ENCODE measurements at regions not wholly inside any gene's neighbourhood (a gene's known extent, or its start where the extent isn't known, plus 50 kb on each side); places are given as distances from the start of the nearest gene placed in this dataset.

- DNase-seq (ENCODE audit: low read depth) = no peak
Observed at GRCh38 chr18:78364388-78364960, 615.1 kb upstream of the SALL3 start.

- DNase-seq (ENCODE audit: low read depth) = no peak
Observed at GRCh38 chr18:78367996-78368395, 611.6 kb upstream of the SALL3 start.

- DNase-seq (ENCODE audit: low read depth) = no peak
Observed at GRCh38 chr18:78368726-78369125, 610.9 kb upstream of the SALL3 start.

DNA sequence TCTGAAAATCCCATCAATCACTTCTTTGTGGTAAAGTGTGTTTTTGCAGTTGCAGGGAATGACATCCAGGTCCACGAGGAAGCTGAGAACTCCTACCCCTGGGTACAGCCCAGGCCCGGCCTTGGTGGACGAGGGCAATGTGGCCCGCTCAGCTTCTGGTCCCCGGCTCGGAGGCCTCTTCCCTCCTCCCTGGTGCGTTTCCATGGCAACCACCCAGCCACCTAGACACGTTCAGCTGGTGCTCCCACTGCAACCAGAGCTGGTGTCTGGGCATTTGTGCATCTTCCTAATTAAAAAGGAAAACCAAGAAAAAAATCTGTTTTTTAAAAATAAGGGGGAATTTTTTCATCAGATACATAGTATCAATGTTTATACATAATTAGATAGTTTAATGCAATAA lies 603.6 kb upstream of the SALL3 start:
- DNase-seq (ENCODE audit: low read depth) = no peak

DNA sequence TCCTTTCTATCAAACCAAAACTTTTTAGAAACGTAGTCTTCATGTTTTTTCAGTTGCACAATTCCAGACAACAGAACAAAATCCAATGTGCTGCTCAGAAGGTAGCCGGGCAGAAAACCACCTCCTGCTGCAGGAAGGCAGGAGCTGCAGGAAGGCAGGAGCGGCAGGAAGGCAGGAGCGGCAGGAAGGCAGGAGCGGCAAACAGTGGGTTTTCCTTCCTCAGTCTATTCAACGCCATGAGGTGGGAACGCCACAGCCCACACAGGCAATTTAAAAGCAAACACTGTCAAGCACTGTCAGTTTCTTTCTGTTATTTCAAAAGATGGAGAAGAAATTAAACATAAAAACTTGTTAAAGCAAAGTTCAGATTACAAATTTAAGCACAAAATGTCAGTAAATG lies 601.2 kb upstream of the SALL3 start:
- DNase-seq (ENCODE audit: low read depth) = no peak

- no peak for DNase-seq (ENCODE audit: low read depth)
Observed at GRCh38 chr18:78378983-78379382, 600.6 kb upstream of the SALL3 start.

GRCh38 chr18:78390348-78390951 lies 589.2 kb upstream of the SALL3 start:
- DNase-seq (ENCODE audit: low read depth) = no peak

- DNase-seq (ENCODE audit: low read depth) = no peak
Observed at GRCh38 chr18:78390952-78391348, 588.7 kb upstream of the SALL3 start.

DNA sequence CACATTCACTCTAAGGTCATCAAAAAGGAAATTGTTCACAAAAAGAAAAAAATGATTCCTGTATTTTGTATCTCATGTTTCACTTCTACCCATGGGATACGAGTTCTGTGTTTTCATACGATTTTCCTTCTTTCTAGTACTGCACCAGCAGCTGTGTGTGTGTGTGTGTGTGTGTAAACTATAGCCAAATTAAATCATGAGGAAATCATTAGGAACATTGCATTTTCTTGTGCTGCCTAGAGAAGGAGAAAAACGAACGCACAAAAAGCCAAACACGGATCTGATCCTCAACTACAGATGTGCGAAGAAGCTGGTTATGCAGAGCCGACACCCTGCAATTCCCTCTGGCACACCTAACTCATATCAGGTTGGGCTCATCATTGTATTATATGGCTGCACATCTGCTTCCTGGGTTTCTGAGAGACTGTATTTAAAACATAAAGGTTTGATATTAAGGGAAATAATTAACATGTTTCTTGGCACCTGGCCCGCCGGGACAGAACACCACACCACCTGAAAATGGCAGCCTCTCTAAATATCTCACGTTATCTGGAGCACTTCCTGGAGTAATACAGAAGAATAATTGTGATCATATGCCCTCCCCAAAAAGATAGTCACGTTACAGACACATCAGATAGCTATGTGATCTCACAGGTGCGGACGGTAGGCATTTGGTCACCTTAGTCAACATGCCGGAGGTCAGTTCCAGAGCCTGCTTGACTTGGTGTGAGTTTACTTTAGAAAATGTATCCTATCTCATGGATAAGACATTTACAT lies 586.3 kb upstream of the SALL3 start:
- DNase-seq (ENCODE audit: low read depth) = no peak

GRCh38 chr18:78396077-78396476 lies 583.5 kb upstream of the SALL3 start:
- no peak for DNase-seq (ENCODE audit: low read depth)

GRCh38 chr18:78396756-78397155 lies 582.9 kb upstream of the SALL3 start:
- DNase-seq (ENCODE audit: low read depth) = no peak

DNA sequence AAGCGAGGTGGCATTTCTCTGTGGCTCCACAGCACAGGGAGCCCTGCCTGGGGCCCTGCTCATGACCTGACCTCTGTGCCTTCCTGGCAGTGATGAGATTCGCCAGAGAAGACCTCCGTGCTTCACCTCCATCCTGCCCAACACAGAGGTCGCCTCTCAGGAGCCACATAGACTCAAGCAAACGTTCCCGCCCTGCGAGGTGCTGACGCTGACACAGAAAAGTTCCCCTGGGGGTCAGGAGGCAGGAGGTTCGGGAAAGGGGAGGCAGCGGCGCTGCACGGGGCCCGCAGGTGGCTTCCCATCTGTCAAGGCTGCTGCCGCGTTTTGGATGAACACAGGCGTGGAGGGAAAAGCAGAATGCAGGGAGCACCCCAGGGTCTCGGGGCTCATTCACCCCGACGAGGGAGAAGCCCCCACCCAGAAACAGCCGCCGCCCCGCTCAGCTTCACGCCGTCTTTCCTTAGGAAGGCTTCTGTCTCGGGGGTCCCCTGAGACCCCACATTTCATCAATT lies 579.6 kb upstream of the SALL3 start:
- no peak for DNase-seq (ENCODE audit: low read depth)

GRCh38 chr18:78402440-78402839 lies 577.2 kb upstream of the SALL3 start:
- no peak for DNase-seq (ENCODE audit: low read depth)

GRCh38 chr18:78402966-78403365 lies 576.7 kb upstream of the SALL3 start:
- DNase-seq (ENCODE audit: low read depth) = no peak

DNA sequence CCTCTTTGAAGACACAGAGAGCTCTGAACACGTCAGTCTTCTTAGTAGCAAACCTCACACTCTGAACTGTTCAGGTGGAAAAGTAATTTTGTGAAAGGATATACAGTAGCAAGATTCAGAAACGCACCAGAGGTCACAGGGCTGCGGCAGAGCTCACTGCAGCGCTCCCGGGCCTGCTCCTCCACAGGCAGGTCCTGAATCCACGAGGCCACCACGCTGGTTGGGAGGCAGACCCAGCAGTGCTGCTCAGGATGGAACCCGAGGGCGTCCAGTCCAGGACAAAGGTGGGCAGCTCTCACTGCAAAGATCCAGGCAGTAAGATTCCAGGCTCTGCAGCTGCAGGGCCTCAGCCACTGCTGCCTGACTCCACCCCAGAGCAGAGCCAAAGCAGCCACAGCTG lies 576.2 kb upstream of the SALL3 start:
- no peak for DNase-seq (ENCODE audit: low read depth)

GRCh38 chr18:78405763-78406162 lies 573.9 kb upstream of the SALL3 start:
- no peak for DNase-seq (ENCODE audit: low read depth)

DNA sequence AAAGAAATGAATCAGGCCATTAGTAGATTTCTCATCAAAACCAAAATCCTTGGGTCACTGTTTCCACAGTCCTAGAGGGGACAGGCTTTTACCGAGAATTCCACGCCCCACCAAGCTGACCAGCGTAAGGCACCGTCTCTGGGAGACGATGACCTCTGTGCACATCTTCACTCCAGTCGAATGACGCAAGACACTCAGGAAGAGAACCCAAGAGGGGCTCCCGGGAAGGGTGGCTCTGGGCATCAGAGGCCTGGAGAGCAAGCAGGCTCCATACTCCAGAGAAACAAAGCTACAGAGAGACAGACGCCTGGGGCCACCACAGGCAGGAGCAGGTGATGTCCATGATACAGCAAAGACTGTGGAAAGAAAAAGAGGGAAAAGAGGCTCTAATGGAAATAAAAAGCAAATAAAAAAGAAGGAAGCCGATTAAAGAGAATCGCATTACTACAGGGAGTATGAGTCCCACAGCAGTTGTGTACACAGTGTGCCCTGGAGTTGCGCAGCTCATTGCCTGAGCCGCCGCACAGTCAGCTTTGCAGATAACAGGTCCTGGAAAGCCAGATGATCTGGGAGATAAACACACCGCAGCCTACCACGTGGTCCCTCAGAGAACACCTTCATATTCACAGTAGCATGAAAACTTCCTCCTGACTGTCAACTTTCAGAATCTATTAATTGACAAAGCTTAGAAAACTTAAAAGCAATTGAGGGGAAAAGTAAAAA lies 572.7 kb upstream of the SALL3 start:
- no peak for DNase-seq (ENCODE audit: low read depth)

DNA sequence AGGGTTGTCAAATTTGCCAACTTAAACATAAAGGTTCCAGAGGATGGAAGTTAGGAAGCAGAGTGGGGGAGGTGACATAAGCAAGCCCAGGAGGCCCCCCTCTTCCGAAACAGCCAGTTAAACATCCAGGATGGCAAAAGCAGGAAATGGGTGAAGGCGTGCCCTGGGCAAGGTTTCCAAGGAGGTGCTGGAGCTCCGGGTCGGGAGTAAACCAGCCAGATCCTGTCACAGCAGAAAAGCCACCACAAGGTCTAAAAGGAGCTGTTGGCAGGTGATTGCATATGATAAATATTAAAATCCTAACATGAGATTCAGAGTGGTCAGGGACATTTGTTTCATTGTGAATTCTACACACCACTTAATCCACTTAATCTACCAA lies 572.2 kb upstream of the SALL3 start:
- DNase-seq (ENCODE audit: low read depth) = no peak

DNA sequence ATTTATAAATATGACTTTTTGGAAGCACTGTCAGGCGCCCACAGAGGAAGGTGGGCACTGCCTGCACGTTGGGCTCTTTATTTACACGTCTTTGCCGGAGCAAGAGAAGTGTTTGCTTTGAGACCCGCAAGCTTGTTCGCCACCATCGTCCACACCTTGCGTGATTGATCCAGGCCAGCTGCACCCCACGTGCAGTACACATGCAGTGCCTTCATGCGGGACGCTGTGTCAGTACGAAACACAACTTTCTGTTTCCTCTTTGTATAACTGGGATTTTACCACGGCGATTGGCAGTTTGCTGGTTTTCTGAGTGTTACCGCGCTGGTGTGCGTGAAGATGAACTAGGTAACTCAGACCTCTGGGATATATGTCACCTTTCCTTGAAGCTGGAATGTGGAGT lies 571.0 kb upstream of the SALL3 start:
- no peak for DNase-seq (ENCODE audit: low read depth)

- no peak for DNase-seq (ENCODE audit: low read depth)
Observed at GRCh38 chr18:78410094-78410786, 569.4 kb upstream of the SALL3 start.

- no peak for DNase-seq (ENCODE audit: low read depth)
Observed at GRCh38 chr18:78411539-78411938, 568.1 kb upstream of the SALL3 start.

DNA sequence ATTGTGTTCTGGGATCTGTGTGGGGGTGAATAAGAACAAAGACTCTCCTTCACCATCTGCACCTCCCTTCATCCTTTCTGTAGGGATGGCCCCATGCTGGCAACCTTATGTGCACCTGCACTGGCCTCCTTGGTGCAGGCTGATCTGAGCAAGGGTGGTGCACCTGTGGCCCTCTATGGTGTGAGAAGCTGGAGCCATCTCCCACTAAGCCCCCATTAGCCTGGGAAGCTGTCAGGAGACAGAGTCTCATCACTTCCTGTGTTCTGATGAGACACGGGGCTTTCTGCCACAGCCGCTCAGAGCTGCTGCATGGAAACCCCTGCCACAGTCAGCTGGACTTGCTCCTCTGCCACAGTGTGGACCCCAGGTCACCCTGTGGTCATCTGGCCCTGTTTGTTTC lies 565.3 kb upstream of the SALL3 start:
- no peak for DNase-seq (ENCODE audit: low read depth)

Data from activated gamma-delta T cell treated with anti-CD3 and anti-CD28 coated beads, Interleukin-2, amount 50 U/mL, for 16 hours (primary cell).